Stimulated activated CD4-positive, alpha-beta T cell treated with anti-CD3 and anti-CD28 coated beads, Interleukin-2, amount 100 ng/mL, for 4 hours (primary cell): ENCODE measurements at regions not wholly inside any gene's neighbourhood (a gene's known extent, or its start where the extent isn't known, plus 50 kb on each side); places are given as distances from the start of the nearest gene placed in this dataset.
"Not testable (repeated sequence)": the region's sequence is repeated elsewhere in the genome, so short reads cannot be mapped to it uniquely, and the experiment has no call there.

Source experiments
- DNase-seq: peaks from one replicate; pipeline ENCODE4 v3.0.0-alpha.2; 2020; ENCODE audit warnings: low read depth

GRCh38 chr3:177679568-177680471 lies 482.5 kb upstream of the TBL1XR1 start:
- DNase-seq: no peak

DNA sequence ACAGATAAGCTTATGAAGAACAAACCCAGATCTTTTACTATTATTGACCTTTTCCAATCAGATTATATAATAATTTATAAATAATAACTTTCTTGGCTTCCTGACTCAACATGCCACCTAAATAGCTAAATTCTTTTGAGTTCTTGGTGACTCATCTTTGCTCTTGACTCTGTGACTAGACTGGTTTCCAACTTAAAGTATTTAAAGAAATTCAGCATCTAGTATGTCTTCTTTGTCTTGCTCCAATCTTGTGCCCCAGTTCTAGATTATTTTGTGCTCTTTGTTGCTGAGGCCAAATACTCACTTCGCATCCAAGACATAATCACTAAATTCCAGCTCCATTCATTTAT lies 483.2 kb upstream of the TBL1XR1 start:
- no peak for DNase-seq

DNA sequence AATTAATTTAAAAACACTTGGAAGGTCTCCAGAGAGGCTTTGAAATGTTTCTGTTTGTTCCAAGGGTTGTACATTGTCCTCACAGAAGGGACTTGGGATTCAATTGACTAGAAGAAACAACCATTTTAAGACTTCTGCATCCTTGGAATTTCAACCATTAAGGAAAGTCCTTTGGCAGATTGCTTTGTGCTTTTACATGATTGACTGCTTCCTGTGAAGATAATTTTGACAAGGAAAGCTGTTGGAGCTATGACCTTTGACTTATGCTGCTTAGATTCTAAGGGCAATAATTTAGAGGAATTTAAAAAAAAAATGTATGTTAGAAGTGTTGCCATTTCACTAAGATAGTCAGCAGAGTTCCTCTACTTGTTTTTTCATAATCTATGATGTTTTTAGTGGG lies 483.9 kb upstream of the TBL1XR1 start:
- DNase-seq: no peak

- DNase-seq: no peak
Observed at GRCh38 chr3:177681852-177682251, 484.6 kb upstream of the TBL1XR1 start.

GRCh38 chr3:177683586-177683985 lies 486.3 kb upstream of the TBL1XR1 start:
- DNase-seq: no peak

DNA sequence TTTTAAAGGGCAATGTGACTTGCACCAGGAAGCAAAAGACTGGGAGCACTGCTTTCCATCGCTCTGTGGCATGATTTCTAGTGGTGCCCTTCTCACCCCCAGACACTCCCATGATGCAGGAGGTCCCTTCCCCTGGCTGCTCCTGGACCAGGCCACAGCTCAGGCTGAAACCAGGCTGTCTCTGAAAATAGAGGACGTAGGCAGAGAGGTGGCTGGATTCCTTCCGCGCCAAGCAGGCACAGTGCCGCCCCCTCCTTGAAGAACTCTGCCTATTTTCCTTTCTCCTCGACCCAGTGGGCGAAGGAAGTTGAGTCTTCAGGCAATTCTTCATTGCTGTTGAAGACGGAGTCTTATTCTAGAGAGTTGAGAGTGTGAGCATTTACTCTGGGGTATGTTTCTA lies 489.4 kb upstream of the TBL1XR1 start:
- DNase-seq: no peak

GRCh38 chr3:177687291-177687690 lies 490.0 kb upstream of the TBL1XR1 start:
- DNase-seq: no peak

DNA sequence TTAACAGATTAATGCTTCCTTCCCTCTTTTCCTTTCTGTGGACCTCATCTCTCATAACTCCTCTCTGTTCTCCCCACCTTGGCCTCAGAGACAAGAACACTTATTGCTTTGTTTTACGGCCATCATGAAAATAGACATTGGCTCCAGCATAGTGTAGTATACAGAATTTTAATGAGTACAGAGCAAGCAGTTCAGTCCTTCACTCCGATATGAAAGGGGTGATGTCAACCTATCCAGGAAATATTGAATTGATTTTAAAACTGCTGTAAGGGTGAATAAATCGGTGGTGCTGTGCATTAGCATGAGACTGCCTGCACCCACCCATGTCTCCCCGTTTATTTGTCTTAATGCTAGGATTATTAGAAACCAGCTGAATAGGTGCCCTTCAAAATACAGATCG lies 490.9 kb upstream of the TBL1XR1 start:
- DNase-seq: no peak

GRCh38 chr3:177689077-177689476 lies 491.8 kb upstream of the TBL1XR1 start:
- DNase-seq: no peak

DNA sequence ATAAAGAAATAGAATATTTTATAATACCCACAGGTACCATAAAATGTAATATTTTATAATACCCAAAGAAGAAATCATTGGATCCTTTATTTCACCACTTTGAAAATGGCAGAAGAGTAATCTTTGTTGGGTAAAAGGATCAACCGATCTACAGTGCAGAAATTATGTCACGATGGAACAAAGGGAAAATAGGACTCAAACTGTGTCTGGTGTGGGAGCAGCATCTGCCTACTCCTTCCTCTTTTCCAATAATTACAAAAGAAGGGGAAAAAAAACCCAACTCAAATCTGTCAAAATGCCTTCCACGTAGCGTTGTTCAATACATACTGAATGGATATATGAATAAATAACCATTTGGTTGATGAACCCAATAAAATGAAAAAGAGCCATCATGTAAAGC lies 492.6 kb upstream of the TBL1XR1 start:
- no peak for DNase-seq

- DNase-seq: no peak
Observed at GRCh38 chr3:177690306-177690705, 493.0 kb upstream of the TBL1XR1 start.

DNA sequence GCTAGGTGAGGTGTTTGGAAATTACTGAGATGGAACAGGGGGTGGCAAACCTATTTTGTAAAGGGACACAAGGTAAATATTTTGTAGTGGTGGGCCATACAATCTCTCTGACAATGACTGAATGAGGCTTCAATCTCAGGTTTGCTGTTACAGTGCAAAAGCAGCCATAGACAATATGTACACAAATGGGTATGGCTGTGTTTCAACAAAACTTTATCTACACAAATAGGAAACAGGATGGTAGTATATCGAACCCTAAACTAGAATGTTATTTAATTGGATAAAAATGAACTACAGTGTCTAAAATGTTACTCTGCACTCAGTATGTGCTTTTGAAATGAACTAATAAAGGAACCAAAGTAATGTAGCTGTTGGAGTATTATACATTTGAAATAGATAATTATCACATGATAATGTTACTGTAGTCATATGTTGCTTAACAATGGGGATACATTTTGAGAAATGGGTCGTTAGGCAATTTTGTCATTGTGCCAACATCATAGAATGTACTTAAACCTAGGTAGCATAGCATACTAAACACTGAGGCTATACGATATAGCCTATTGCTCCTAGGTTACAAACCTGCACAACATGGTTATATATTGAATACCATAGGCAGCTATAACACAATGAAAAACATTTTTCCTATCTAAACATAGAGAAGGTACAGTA lies 495.2 kb upstream of the TBL1XR1 start:
- DNase-seq: no peak

- no peak for DNase-seq
Observed at GRCh38 chr3:177693616-177694264, 496.5 kb upstream of the TBL1XR1 start.

DNA sequence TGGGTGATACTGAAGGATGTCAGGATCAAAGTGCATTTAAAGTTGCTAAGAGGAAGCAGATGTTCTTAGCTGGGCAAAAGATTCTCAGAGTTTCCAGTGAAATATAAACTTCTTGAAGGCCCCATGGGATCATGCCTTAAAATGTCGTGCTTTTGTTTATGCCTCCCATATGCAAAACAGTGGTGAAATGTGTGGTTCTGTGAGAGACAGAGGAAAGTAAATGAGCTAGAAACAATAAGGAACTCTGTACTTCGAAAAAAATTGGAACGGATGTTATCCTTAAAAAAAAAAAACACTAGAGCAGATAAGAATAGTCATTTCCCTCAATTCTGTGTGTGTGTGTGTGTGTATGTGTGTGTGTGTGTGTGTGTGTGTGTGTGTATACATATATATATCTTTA lies 497.0 kb upstream of the TBL1XR1 start:
- no peak for DNase-seq

GRCh38 chr3:177694951-177695350 lies 497.7 kb upstream of the TBL1XR1 start:
- no peak for DNase-seq

GRCh38 chr3:177700117-177700516 lies 502.8 kb upstream of the TBL1XR1 start:
- DNase-seq: no peak

DNA sequence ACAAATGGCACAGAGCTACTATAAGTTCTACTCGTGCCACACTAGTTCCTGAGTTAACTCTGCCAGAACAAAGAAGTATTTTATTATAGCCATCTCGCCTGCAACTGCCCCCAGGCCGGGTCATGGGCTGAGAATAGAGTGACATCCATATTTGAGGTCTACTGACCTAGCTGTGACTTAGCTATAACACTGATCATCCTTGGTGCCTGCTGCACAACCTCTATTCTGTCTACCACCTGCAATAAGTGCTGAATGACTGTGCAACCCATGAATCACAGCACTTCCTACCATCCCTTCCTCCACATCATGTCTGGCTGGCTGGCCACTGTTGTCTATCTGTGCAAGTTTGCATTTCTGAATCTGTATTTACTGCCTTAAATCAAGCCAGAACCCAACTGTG lies 506.5 kb upstream of the TBL1XR1 start:
- DNase-seq: no peak

GRCh38 chr3:177705976-177706823 lies 508.9 kb upstream of the TBL1XR1 start:
- DNase-seq: no peak

DNA sequence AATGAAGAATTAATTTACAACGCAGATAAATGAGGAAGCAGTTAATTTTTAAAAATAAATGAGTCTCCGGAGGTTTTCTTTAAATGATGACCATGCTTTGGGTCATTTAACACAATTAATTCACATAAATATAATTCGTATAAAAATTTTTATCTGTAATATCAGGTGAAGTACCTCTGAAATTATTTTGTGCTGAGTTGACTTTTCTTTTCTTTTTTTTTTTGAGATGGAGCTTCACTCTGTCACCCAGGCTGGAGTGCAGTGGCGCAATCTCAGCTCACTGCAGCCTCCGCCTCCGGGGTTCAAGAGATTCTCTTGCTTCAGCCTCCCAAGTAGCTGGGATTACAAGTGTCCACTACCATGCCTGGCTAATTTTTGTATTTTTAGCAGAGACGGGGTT lies 512.2 kb upstream of the TBL1XR1 start:
- not testable (repeated sequence) for DNase-seq

GRCh38 chr3:177710506-177710905 lies 513.2 kb upstream of the TBL1XR1 start:
- no peak for DNase-seq

DNA sequence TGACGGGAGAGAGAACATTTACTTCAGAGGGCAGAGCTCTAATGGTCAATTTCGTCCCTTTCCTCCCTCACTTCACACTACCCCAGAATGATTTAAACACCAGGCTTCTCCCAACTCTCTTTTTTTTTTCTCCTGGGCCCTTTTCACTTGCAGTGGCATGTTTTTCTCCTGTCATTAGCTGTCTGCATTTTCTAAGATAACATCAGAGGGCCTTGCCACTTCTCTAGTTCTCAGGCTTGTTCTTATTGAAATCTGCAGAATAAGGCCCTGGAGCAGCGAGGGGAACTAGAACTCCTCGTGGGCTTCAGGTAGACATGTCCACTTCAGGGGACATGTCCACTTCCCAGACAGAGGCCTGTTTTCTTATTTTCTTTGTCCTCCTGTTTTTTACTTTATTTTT lies 514.4 kb upstream of the TBL1XR1 start:
- DNase-seq: no peak
